H9 (cell line): ENCODE measurements at regions not wholly inside any gene's neighbourhood (a gene's known extent, or its start where the extent isn't known, plus 50 kb on each side); places are given as distances from the start of the nearest gene placed in this dataset.

Experiments used
- DNase-seq: peaks from one replicate; pipeline ENCODE4 v3.0.0-alpha.2; 2017
- H2AFZ ChIP-seq: one replicate; pipeline ENCODE4 v1.6.1; 2013; ENCODE audit warnings: mild to moderate bottlenecking, low read length, control low read depth, moderate library complexity
- H2AK5ac ChIP-seq: 2 replicates; pipeline ENCODE4 v1.6.1; 2013; ENCODE audit warnings: low read length, control low read depth, mixed read lengths; ENCODE audit not compliant: insufficient read length
- H2BK120ac ChIP-seq: one replicate; pipeline ENCODE4 v1.6.1; 2013; ENCODE audit warnings: low read depth, mild to moderate bottlenecking, low read length, control low read depth, inconsistent platforms; ENCODE audit not compliant: poor library complexity, severe bottlenecking
- H2BK12ac ChIP-seq: 2 replicates; pipeline ENCODE4 v1.6.1; 2013; ENCODE audit warnings: low read length, control low read depth, mixed read lengths, low read depth; ENCODE audit not compliant: insufficient read length
- H2BK15ac ChIP-seq: 2 replicates; pipeline ENCODE4 v1.6.1; 2013; ENCODE audit warnings: low read depth, low read length, control low read depth
- H2BK20ac ChIP-seq: one replicate; pipeline ENCODE4 v1.6.1; 2013; ENCODE audit warnings: low read depth, mild to moderate bottlenecking, low read length, control low read depth, inconsistent platforms; ENCODE audit not compliant: poor library complexity, severe bottlenecking
- H2BK5ac ChIP-seq: 2 replicates; pipeline ENCODE4 v1.6.1; 2013; ENCODE audit warnings: low read length, control low read depth, mixed read lengths; ENCODE audit not compliant: insufficient read length
- H3K14ac ChIP-seq: 2 replicates; pipeline ENCODE4 v1.6.1; 2013; ENCODE audit warnings: low read length, control low read depth; ENCODE audit not compliant: insufficient read depth
- H3K18ac ChIP-seq: 2 replicates; pipeline ENCODE4 v1.6.1; 2013; ENCODE audit warnings: low read depth, mild to moderate bottlenecking, mixed read lengths, low read length, control low read depth; ENCODE audit not compliant: insufficient read length
- H3K23ac ChIP-seq: 2 replicates; pipeline ENCODE4 v1.6.1; 2013; ENCODE audit warnings: low read length, control low read depth, mixed read lengths, low read depth; ENCODE audit not compliant: insufficient read length
- H3K23me2 ChIP-seq: 2 replicates; pipeline ENCODE4 v1.6.1; 2013; ENCODE audit warnings: low read depth, mild to moderate bottlenecking, mixed read lengths, low read length, control low read depth; ENCODE audit not compliant: insufficient read length, poor library complexity, severe bottlenecking
- H3K27ac ChIP-seq: 2 replicates; pipeline ENCODE4 v1.5.1; 2013; ENCODE audit warnings: low read length, control low read depth, mixed read lengths, low read depth; ENCODE audit not compliant: insufficient read length
- H3K27me3 ChIP-seq: 2 replicates; pipeline ENCODE4 v1.6.1; 2013; ENCODE audit warnings: low read length, control low read depth, inconsistent platforms; ENCODE audit not compliant: insufficient read depth
- H3K4ac ChIP-seq: 2 replicates; pipeline ENCODE4 v1.6.1; 2013; ENCODE audit warnings: low read depth, mild to moderate bottlenecking, control low read depth, inconsistent platforms, low read length, moderate library complexity
- H3K4me1 ChIP-seq: 2 replicates; pipeline ENCODE4 v1.6.1; 2013; ENCODE audit warnings: low read length, control low read depth, inconsistent platforms; ENCODE audit not compliant: insufficient read depth
- H3K4me2 ChIP-seq: 2 replicates; pipeline ENCODE4 v1.6.1; 2013; ENCODE audit warnings: low read length, control low read depth, mixed read lengths; ENCODE audit not compliant: insufficient read length, insufficient read depth
- H3K56ac ChIP-seq: 2 replicates; pipeline ENCODE4 v1.6.1; 2013; ENCODE audit warnings: low read depth, mild to moderate bottlenecking, mixed read lengths, low read length, control low read depth; ENCODE audit not compliant: insufficient read length
- H3K79me1 ChIP-seq: 2 replicates; pipeline ENCODE4 v1.6.1; 2013; ENCODE audit warnings: low read depth, mild to moderate bottlenecking, moderate library complexity, low read length, control low read depth, inconsistent platforms; ENCODE audit not compliant: insufficient read depth, poor library complexity, severe bottlenecking
- H3K79me2 ChIP-seq: 2 replicates; pipeline ENCODE4 v1.6.1; 2013; ENCODE audit warnings: low read length, control low read depth, inconsistent platforms; ENCODE audit not compliant: insufficient read depth
- H3K9ac ChIP-seq: 2 replicates; pipeline ENCODE4 v1.6.1; 2013; ENCODE audit warnings: low read length, control low read depth, mixed read lengths; ENCODE audit not compliant: insufficient read length; ENCODE audit errors: extremely low read depth
- H3K9me3 ChIP-seq: one replicate; pipeline ENCODE4 v1.6.1; 2013; ENCODE audit warnings: low read depth, low read length, inconsistent platforms; ENCODE audit not compliant: control insufficient read depth
- H3T11ph ChIP-seq: one replicate; pipeline ENCODE4 v1.6.1; 2013; ENCODE audit warnings: mild to moderate bottlenecking, low read length, control low read depth, inconsistent platforms
- H4K20me1 ChIP-seq: one replicate; pipeline ENCODE4 v1.6.1; 2013; ENCODE audit not compliant: control insufficient read depth, insufficient read length, insufficient read depth
- H4K5ac ChIP-seq: 2 replicates; pipeline ENCODE4 v1.6.1; 2013; ENCODE audit warnings: low read depth, mild to moderate bottlenecking, mixed read lengths, low read length, control low read depth; ENCODE audit not compliant: insufficient read length
- H4K8ac ChIP-seq: replicated peaks from 2 replicates; pipeline ENCODE4 v1.6.1; 2013; ENCODE audit warnings: low read length, control low read depth, mixed read lengths, low read depth; ENCODE audit not compliant: insufficient read length
- H4K91ac ChIP-seq: 2 replicates; pipeline ENCODE4 v1.6.1; 2013; ENCODE audit warnings: low read depth, mild to moderate bottlenecking, moderate library complexity, mixed read lengths, low read length, control low read depth; ENCODE audit not compliant: insufficient read length
- H3K27ac Mint-ChIP-seq, 3 experiments: 2 replicates in 2 of 3; 3 replicates in 1 of 3; pipeline ENCODE4 v1.8.0; 2020 to 2021; ENCODE audit warnings: mixed read lengths in 3 of 3, mild to moderate bottlenecking in 1 of 3, moderate library complexity in 1 of 3
- H3K27me3 Mint-ChIP-seq: 2 replicates; pipeline ENCODE4 v1.8.0; 2021; ENCODE audit warnings: low read depth, mild to moderate bottlenecking, moderate library complexity, mixed read lengths
- H3K36me3 Mint-ChIP-seq, 3 experiments: 2 replicates in 2 of 3; 3 replicates in 1 of 3; pipeline ENCODE4 v1.8.0; 2020 to 2021; ENCODE audit warnings: low read depth in 3 of 3, mixed read lengths in 3 of 3; ENCODE audit not compliant: insufficient read depth in 1 of 3
- H3K4me1 Mint-ChIP-seq, 2 experiments: 2 replicates each; pipeline ENCODE4 v1.8.0; 2020; ENCODE audit warnings: mixed read lengths in 2 of 2
- H3K4me3 Mint-ChIP-seq, 2 experiments: 2 replicates in 1 of 2; 3 replicates in 1 of 2; pipeline ENCODE4 v1.8.0; 2020 to 2021; ENCODE audit warnings: mild to moderate bottlenecking in 2 of 2, mixed read lengths in 2 of 2, moderate library complexity in 1 of 2
- H3K9me3 Mint-ChIP-seq, 2 experiments: 2 replicates in 1 of 2; 3 replicates in 1 of 2; pipeline ENCODE4 v1.8.0; 2020; ENCODE audit warnings: mild to moderate bottlenecking in 2 of 2, mixed read lengths in 2 of 2, moderate library complexity in 1 of 2
- WGBS: extraction: QIAGEN DNeasy Blood & Tissue Kit; methylation state at CpG from one replicate; pipeline ENCODE4 v1.1.7; 2013; ENCODE audit warnings: missing lambda C conversion rate, low lambda C conversion rate, mixed read lengths; ENCODE audit not compliant: insufficient read length; ENCODE audit errors: extremely low coverage; 5-methylcytosine and 5-hydroxymethylcytosine counted together
- TF ChIP-seq, protein P1 (sequence below): fragments of 200-600 bp; sonication (generic); conservative IDR thresholded peaks from 3 replicates; pipeline ENCODE4 v1.8.0; 2021; ENCODE audit warnings: antibody characterized with exemption, mild to moderate bottlenecking

DNA sequence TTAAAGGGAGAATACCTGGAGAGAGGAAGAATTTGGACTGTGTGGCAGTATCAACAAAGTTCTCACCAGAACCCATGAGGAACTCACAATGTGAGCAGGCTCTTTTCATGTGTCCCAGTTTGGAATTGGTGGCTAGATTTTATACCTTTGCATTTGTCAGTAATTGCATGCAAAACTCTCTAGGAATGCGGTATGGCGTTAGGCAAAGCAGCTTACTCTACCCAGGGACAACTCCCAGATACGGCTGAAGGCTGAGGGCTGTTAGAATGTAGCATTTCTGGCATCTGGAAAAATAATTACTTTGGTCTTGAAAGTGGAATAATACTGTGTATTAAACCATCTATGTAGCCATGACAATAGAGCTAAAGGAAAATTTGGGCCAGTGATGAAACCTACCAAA lies 635.5 kb downstream of the SLC16A7 start:
- H3K27me3 Mint-ChIP-seq = no peaks in the 10 kb centered on the region
- Histone ChIP-seq H3K23ac (no peak overlapping the region), H4K5ac (no peak overlapping the region), H3K23me2 (no peaks in the 10 kb centered on the region), H3K56ac (no peak overlapping the region), H3K9me3 (no peaks in the 10 kb centered on the region), H2BK120ac (no peak overlapping the region), H4K8ac (no peak overlapping the region), H2BK12ac (no peak overlapping the region), H2AK5ac (no peak overlapping the region), H2BK5ac (no peak overlapping the region), H2BK15ac (no peak overlapping the region), H3K9ac (no peak overlapping the region), H3K27ac (no peak overlapping the region), H3K4me1 (no peaks in the 10 kb centered on the region; the same call in 1 of the 2 replicates), H4K91ac (no peak overlapping the region), H3K14ac (no peak overlapping the region), H2AFZ (no peak overlapping the region), H2BK20ac (no peak overlapping the region), H3K79me1 (no peaks in the 10 kb centered on the region), H3K4ac (no peak overlapping the region), H3K18ac (no peak overlapping the region), H3K4me2 (no peak overlapping the region), H3T11ph (no peak overlapping the region), H3K27me3 (no peaks in the 10 kb centered on the region), H4K20me1 (no peaks in the 10 kb centered on the region), H3K79me2 (no peaks in the 10 kb centered on the region)
- H3K27ac Mint-ChIP-seq = no peak overlapping the region
- H3K36me3 Mint-ChIP-seq = peaks cover 0 to 2% (median 0%) of the 10 kb centered on the region in 3 experiments; a peak in 1 of 7 replicates
- TF ChIP-seq, protein P1, sequence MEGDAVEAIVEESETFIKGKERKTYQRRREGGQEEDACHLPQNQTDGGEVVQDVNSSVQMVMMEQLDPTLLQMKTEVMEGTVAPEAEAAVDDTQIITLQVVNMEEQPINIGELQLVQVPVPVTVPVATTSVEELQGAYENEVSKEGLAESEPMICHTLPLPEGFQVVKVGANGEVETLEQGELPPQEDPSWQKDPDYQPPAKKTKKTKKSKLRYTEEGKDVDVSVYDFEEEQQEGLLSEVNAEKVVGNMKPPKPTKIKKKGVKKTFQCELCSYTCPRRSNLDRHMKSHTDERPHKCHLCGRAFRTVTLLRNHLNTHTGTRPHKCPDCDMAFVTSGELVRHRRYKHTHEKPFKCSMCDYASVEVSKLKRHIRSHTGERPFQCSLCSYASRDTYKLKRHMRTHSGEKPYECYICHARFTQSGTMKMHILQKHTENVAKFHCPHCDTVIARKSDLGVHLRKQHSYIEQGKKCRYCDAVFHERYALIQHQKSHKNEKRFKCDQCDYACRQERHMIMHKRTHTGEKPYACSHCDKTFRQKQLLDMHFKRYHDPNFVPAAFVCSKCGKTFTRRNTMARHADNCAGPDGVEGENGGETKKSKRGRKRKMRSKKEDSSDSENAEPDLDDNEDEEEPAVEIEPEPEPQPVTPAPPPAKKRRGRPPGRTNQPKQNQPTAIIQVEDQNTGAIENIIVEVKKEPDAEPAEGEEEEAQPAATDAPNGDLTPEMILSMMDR = no peak
- WGBS = no CpG with 5 or more reads among the region's 3 CpGs
- H3K4me1 Mint-ChIP-seq = 0 out of 4 replicates have a peak, but pooled peaks cover 0 to 10% of the 10 kb centered on the region in 2 experiments
- no peak overlapping the region for H3K4me3 Mint-ChIP-seq
- DNase-seq = no peak
- peaks cover 0 to 3% of the 10 kb centered on the region in 2 experiments; a peak in 4 of 5 replicates for H3K9me3 Mint-ChIP-seq
